Type B pancreatic cell (in vitro differentiated cells): ENCODE measurements at regions not wholly inside any gene's neighbourhood (a gene's known extent, or its start where the extent isn't known, plus 50 kb on each side); places are given as distances from the start of the nearest gene placed in this dataset.

Experiments
- DNase-seq: peaks from one replicate; pipeline ENCODE4 v3.0.0; 2021; ENCODE audit warnings: mixed read lengths; ENCODE audit not compliant: unreplicated experiment; ENCODE audit errors: extremely low spot score
- H3K27ac Mint-ChIP-seq: 2 replicates; pipeline ENCODE4 v1.8.0; 2021; ENCODE audit warnings: mild to moderate bottlenecking, mixed read lengths
- H3K27me3 Mint-ChIP-seq: 2 replicates; pipeline ENCODE4 v1.8.0; 2021; ENCODE audit warnings: mixed read lengths
- H3K36me3 Mint-ChIP-seq: 2 replicates; pipeline ENCODE4 v1.8.0; 2021; ENCODE audit warnings: mixed read lengths
- H3K4me1 Mint-ChIP-seq: one replicate; pipeline ENCODE4 v1.8.0; 2021; ENCODE audit warnings: mixed read lengths; ENCODE audit not compliant: unreplicated experiment
- H3K4me3 Mint-ChIP-seq: 2 replicates; pipeline ENCODE4 v1.8.0; 2021; ENCODE audit warnings: mild to moderate bottlenecking, mixed read lengths
- H3K9me3 Mint-ChIP-seq: 2 replicates; pipeline ENCODE4 v1.8.0; 2021; ENCODE audit warnings: mixed read lengths
- TF ChIP-seq, protein P1 (sequence below): fragments of 200-600 bp; sonication (generic); conservative IDR thresholded peaks from 2 replicates; pipeline ENCODE4 v1.5.0; 2021; ENCODE audit warnings: antibody characterized with exemption, mild to moderate bottlenecking

DNA sequence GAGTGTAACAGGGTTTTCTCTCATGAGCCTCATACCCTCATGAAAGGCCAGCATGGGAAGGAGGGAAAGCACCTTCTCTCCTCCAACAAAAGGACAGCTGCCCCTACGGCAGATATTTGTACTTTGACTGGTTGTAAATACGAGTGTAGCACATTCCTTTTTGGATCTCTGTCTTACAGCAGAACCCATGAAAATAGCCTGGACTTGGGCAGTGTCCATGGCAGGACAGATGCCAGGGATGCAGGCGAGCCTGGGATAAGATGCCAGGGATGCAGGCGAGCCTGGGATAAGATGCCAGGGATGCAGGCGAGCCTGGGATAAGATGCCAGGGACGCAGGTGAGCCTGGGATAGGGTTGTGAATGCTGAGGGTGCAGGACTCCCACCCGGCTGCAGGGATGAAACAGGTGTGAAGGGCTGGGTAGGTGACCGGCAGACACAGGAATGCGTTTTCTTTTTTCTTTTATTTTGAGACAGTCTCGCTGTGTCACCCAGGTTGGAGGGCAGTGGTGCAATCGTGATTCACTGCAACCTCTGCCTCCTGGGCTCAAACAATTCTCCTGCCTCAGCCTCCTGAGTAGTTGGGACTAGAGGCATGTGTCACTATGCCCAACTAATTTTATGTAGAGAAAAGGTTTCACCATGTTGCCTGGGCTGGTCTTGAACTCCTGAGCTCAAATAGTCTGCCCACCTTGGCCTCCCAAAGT is 120.0 kb downstream of the BEGAIN start:
- no peaks in the 10 kb centered on the region for H3K9me3 Mint-ChIP-seq
- no peak overlapping the region for H3K4me3 Mint-ChIP-seq
- H3K4me1 Mint-ChIP-seq = peaks cover 6% of the 10 kb centered on the region
- DNase-seq = no peak
- peaks cover 4% of the 10 kb centered on the region for H3K36me3 Mint-ChIP-seq
- TF ChIP-seq, protein P1, sequence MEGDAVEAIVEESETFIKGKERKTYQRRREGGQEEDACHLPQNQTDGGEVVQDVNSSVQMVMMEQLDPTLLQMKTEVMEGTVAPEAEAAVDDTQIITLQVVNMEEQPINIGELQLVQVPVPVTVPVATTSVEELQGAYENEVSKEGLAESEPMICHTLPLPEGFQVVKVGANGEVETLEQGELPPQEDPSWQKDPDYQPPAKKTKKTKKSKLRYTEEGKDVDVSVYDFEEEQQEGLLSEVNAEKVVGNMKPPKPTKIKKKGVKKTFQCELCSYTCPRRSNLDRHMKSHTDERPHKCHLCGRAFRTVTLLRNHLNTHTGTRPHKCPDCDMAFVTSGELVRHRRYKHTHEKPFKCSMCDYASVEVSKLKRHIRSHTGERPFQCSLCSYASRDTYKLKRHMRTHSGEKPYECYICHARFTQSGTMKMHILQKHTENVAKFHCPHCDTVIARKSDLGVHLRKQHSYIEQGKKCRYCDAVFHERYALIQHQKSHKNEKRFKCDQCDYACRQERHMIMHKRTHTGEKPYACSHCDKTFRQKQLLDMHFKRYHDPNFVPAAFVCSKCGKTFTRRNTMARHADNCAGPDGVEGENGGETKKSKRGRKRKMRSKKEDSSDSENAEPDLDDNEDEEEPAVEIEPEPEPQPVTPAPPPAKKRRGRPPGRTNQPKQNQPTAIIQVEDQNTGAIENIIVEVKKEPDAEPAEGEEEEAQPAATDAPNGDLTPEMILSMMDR = no peak
- no peak overlapping the region for H3K27ac Mint-ChIP-seq
- H3K27me3 Mint-ChIP-seq = peaks cover 6% of the 10 kb centered on the region

DNA sequence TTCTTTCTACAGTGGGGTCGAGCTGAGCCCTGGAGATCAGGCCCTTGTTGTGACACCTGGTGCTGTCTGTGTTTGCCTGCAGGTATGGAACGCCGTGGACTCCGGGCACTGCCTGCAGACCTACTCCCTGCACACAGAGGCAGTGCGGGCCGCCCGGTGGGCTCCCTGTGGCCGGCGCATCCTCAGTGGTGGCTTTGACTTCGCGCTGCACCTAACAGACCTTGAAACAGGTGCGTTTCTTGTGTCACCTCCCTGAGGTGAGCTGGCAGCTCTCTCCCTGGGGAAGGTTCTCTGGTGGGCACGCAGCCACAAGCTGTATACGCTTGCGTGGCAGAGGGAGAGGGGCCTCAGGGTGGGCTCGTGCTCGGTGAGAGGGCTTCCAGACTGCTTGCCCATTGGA is 119.3 kb downstream of the BEGAIN start:
- H3K27ac Mint-ChIP-seq = no peak overlapping the region
- TF ChIP-seq, protein P1 = no peak
- peaks cover 6% of the 10 kb centered on the region for H3K4me1 Mint-ChIP-seq
- peaks cover 6% of the 10 kb centered on the region for H3K27me3 Mint-ChIP-seq
- peaks cover 4% of the 10 kb centered on the region for H3K36me3 Mint-ChIP-seq
- no peak overlapping the region for H3K4me3 Mint-ChIP-seq
- H3K9me3 Mint-ChIP-seq = no peaks in the 10 kb centered on the region
- DNase-seq = no peak

DNA sequence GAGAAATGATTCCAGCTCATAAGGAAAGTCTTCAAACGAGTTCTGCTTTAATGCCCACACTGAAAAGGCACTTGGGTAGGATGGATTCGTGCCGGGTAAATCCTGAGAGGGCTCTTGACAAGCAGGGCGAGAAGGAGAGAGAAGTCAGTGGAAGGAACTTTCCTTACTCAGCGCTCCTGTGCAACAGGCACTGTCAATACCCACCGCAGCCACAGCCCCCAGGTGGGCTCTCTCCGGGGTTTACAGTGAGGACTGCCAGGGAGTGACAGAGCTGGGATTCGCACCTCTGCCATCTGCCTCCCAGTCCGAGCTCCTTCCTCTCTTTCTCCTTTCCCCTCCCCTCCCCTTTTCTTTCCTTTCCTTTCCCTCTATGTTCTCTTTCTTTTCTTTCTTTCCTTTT is 118.7 kb downstream of the BEGAIN start:
- no peak overlapping the region for H3K4me3 Mint-ChIP-seq
- DNase-seq = no peak
- H3K36me3 Mint-ChIP-seq = peaks cover 4% of the 10 kb centered on the region
- H3K4me1 Mint-ChIP-seq = peaks cover 6% of the 10 kb centered on the region
- peaks cover 6% of the 10 kb centered on the region for H3K27me3 Mint-ChIP-seq
- H3K9me3 Mint-ChIP-seq = no peaks in the 10 kb centered on the region
- TF ChIP-seq, protein P1 = no peak
- no peak overlapping the region for H3K27ac Mint-ChIP-seq

DNA sequence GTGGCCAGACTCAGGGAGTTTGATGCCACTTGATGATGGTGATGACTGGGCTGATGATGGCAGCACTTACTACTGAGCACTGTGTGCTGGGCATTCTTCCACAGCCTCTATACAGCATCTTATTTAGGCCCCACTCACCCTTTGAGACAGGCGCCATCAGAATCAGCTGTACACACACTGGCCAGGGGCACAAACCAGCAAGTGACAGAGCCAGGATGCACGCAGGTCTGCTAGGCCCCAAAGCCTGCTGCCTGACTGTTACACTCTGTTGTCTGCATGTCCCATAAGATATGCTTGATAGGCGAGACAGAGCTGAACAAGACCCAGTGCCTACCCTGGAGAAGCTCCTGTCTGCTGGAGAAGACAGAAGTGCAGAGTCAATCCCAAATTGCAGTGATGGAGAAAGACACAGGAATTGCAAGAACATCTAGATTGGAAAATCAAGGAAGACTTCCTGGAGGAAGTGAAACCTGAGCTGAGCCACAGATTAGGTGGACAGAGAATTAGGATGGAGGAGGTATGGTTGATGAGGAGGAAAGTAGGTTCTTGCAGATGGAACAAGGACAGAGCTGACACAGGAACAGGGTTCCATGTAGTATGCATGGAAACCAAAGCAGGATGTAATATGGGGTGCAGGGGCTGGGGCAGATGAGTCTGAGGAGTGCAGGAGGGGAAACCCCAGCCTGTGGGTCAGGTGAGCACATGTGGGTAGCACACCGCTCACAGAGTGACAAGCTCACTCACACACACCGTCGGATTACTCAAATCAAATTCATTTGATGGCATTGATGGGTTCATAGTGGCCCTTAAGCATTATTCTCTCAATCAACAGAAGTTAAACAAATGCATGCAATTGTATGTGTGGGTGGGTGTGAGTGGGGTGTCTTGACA is 117.3 kb downstream of the BEGAIN start:
- Mint-ChIP-seq H3K9me3 (no peaks in the 10 kb centered on the region), H3K27ac (no peak overlapping the region), H3K4me1 (peaks cover 6% of the 10 kb centered on the region), H3K27me3 (no peaks in the 10 kb centered on the region), H3K36me3 (peaks cover 4% of the 10 kb centered on the region), H3K4me3 (no peak overlapping the region)
- DNase-seq = no peak
- TF ChIP-seq, protein P1 = no peak

DNA sequence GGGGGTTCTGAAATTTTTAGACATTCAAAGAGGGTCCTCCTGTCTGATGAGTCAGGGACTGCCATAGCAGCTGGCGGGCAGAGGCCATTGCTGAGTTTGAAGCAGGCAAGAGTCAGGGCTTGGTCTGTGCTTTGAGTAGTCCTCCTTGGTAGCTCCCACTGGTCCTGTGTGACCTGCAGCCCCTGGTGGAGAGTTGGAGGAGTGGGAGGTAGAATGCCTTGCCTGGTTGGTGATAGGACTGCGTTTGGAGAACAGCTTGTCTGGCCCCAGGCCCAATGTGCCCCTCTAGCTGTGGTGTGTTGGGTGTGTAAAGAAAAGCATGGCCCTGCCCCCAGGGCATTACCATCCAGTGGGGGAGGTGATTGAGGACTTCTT is 116.7 kb downstream of the BEGAIN start:
- H3K4me1 Mint-ChIP-seq = peaks cover 6% of the 10 kb centered on the region
- no peak for DNase-seq
- H3K27me3 Mint-ChIP-seq = no peaks in the 10 kb centered on the region
- H3K27ac Mint-ChIP-seq = no peak overlapping the region
- TF ChIP-seq, protein P1 = no peak
- no peak overlapping the region for H3K4me3 Mint-ChIP-seq
- H3K9me3 Mint-ChIP-seq = no peaks in the 10 kb centered on the region
- H3K36me3 Mint-ChIP-seq = peaks cover 4% of the 10 kb centered on the region
